GM18505 (cell line): ENCODE measurements at regions not wholly inside any gene's neighbourhood (a gene's known extent, or its start where the extent isn't known, plus 50 kb on each side); places are given as distances from the start of the nearest gene placed in this dataset.

Experiments
- ATAC-seq: cut with Tn5 transposase; IDR thresholded peaks from one replicate; pipeline ENCODE4 v1.9.1; 2021; ENCODE audit not compliant: unreplicated experiment
- POLR2A ChIP-seq: IDR thresholded peaks from 4 replicates; pipeline ENCODE4 v1.6.1; 2011; ENCODE audit warnings: borderline replicate concordance; ENCODE audit not compliant: insufficient read depth, insufficient read length; ENCODE audit errors: extremely low read depth

- no peak for ATAC-seq
- no peak for TF ChIP-seq POLR2A
These were observed 131.4 kb downstream of the EDN1 start for GRCh38 chr6:12421596-12421995.

GRCh38 chr6:12422848-12423247, 132.7 kb downstream of the EDN1 start:
- no peak for TF ChIP-seq POLR2A
- no peak for ATAC-seq

- ATAC-seq = no peak
- TF ChIP-seq POLR2A = no peak
These were observed 133.7 kb downstream of the EDN1 start for GRCh38 chr6:12423832-12424231.

GRCh38 chr6:12426121-12426520, 136.0 kb downstream of the EDN1 start:
- no peak for ATAC-seq

GRCh38 chr6:12431023-12431422, 140.9 kb downstream of the EDN1 start:
- no peak for TF ChIP-seq POLR2A
- ATAC-seq = no peak

More at GRCh38 chr6:12426121-12426520, 136.0 kb downstream of the EDN1 start:
- no peak for TF ChIP-seq POLR2A

GRCh38 chr6:12436224-12436623, 146.1 kb downstream of the EDN1 start:
- TF ChIP-seq POLR2A = no peak
- no peak for ATAC-seq

GRCh38 chr6:12436683-12437082, 146.5 kb downstream of the EDN1 start:
- no peak for TF ChIP-seq POLR2A
- ATAC-seq = no peak

GRCh38 chr6:12439296-12439695, 149.1 kb downstream of the EDN1 start:
- no peak for TF ChIP-seq POLR2A

GRCh38 chr6:12440981-12441380, 150.8 kb downstream of the EDN1 start:
- ATAC-seq = no peak
- no peak for TF ChIP-seq POLR2A

More at GRCh38 chr6:12439296-12439695, 149.1 kb downstream of the EDN1 start:
- ATAC-seq = no peak

- ATAC-seq = no peak
- TF ChIP-seq POLR2A = no peak
These were observed 152.3 kb downstream of the EDN1 start for GRCh38 chr6:12442455-12442854.

GRCh38 chr6:12446394-12446793, 156.2 kb downstream of the EDN1 start:
- TF ChIP-seq POLR2A = no peak
- ATAC-seq = no peak

GRCh38 chr6:12449447-12449846, 159.3 kb downstream of the EDN1 start:
- no peak for TF ChIP-seq POLR2A
- no peak for ATAC-seq

- no peak for TF ChIP-seq POLR2A
- no peak for ATAC-seq
These were observed 160.3 kb downstream of the EDN1 start for GRCh38 chr6:12450467-12450866.

GRCh38 chr6:12456343-12456742, 166.2 kb downstream of the EDN1 start:
- ATAC-seq = no peak
- no peak for TF ChIP-seq POLR2A

- no peak for TF ChIP-seq POLR2A
- no peak for ATAC-seq
These were observed 166.9 kb downstream of the EDN1 start for GRCh38 chr6:12457094-12457493.

GRCh38 chr6:12458558-12458957, 168.4 kb downstream of the EDN1 start:
- ATAC-seq = no peak
- TF ChIP-seq POLR2A = no peak

GRCh38 chr6:12459945-12460661, 169.9 kb downstream of the EDN1 start:
- TF ChIP-seq POLR2A = no peak

More at GRCh38 chr6:12459945-12460661, 169.9 kb downstream of the EDN1 start:
- no peak for ATAC-seq
